ENCODE measurements at regions not wholly inside any gene's neighbourhood (a gene's known extent, or its start where the extent isn't known, plus 50 kb on each side); places are given as distances from the start of the nearest gene placed in this dataset.

DNA sequence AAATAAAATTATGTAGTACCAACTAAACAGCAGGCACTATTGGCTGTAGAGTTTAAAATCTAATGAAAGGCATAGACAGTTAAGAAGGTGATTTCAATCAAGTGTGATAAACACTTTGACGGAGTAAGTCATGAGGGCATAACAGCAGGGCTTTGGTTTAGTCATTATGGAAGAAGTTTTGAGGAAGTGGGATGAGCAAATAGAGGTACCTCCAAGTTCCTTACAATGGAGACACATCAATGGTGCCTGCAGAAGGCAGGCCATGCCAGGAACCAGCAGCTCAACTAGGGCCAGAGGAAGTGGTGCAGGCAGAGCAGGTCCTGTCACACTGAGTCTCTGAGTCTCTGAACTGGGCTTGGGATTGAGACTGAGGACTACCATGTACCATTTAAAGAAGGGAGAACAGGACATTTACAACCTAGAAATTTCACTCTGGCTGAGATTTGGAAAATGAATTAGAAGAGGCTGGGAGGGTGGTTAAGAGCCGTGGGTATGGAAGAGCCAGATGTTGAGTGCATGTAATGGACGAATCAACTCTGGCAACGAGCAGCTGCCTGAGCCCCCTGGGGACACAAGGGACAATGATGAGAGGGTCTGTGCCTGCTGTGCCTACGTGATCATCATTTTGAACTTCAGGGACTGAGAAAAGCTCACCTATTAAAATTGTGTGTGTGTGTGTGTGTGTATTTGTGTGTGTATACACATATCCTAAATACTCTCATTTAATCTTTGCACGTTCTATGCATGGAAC is 208.7 kb upstream of the POM121L12 start:
- TF ChIP-seq POLR2A (IDR thresholded peaks at IDR 0.05; ENCODE audit: low read depth) (no peak), CTCF (IDR thresholded peaks at IDR 0.05) (no peak), EP300 (IDR thresholded peaks at IDR 0.05) (no peak)
